ENCODE measurements at regions not wholly inside any gene's neighbourhood (a gene's known extent, or its start where the extent isn't known, plus 50 kb on each side); places are given as distances from the start of the nearest gene placed in this dataset.

GRCh38 chr2:12928775-12929401 is 212.2 kb downstream of the TRIB2 start:
- no peak overlapping the region for H3K14ac ChIP-seq (ENCODE audit: insufficient read depth, low read length)
- H3K79me1 ChIP-seq (ENCODE audit: insufficient read depth, low read depth, low read length, poor library complexity, severe bottlenecking): no peaks in the 10 kb centered on the region
- H3K4ac ChIP-seq (ENCODE audit: low read depth, low read length): no peak overlapping the region
- H2BK5ac ChIP-seq (ENCODE audit: insufficient read length, low read length): no peak overlapping the region
- H2BK120ac ChIP-seq (ENCODE audit: low read depth, low read length, poor library complexity, severe bottlenecking): no peak overlapping the region
- peak overlapping the region; percentile 25 for H3K4me2 ChIP-seq (ENCODE audit: insufficient read depth, insufficient read length, low read length)
- no peaks in the 10 kb centered on the region for H3K23me2 ChIP-seq (ENCODE audit: insufficient read length, low read depth, low read length, poor library complexity, severe bottlenecking)
- H3K27me3 ChIP-seq (ENCODE audit: insufficient read depth, low read length): no peaks in the 10 kb centered on the region
- no peak overlapping the region for H4K8ac ChIP-seq (replicated peaks; ENCODE audit: insufficient read length, low read depth, low read length)
- Mint-ChIP-seq H3K27me3 (ENCODE audit: low read depth) (no peaks in the 10 kb centered on the region), H3K4me3 (no peak overlapping the region; a peak in 2 of 5 replicates), H3K9me3 (peaks cover 0 to 3% of the 10 kb centered on the region in 2 experiments; a peak in 3 of 5 replicates), H3K36me3 (ENCODE audit: insufficient read depth in 1 of 3, low read depth in 3 of 3) (peaks cover 0 to 2% (median 0%) of the 10 kb centered on the region in 3 experiments; a peak in 3 of 7 replicates), H3K27ac (peak overlapping the region in 1 of 3 experiments; percentile 13; a peak in 1 of 7 replicates), H3K4me1 (peaks cover 22 to 23% of the 10 kb centered on the region in 2 experiments)
- no peak overlapping the region for H4K91ac ChIP-seq (ENCODE audit: insufficient read length, low read depth, low read length)
- H2AK5ac ChIP-seq (ENCODE audit: insufficient read length, low read length): no peak overlapping the region
- H3K27ac ChIP-seq (ENCODE audit: insufficient read length, low read depth, low read length): no peak overlapping the region
- WGBS (ENCODE audit: extremely low coverage, insufficient read length, low lambda C conversion rate): no CpG with 5 or more reads among the region's 4 CpGs
- no peak overlapping the region for H3K56ac ChIP-seq (ENCODE audit: insufficient read length, low read depth, low read length)
- H3K18ac ChIP-seq (ENCODE audit: insufficient read length, low read depth, low read length): no peak overlapping the region
- no peak overlapping the region for H2BK20ac ChIP-seq (ENCODE audit: low read depth, low read length, poor library complexity, severe bottlenecking)
- no peaks in the 10 kb centered on the region for H3K9me3 ChIP-seq (ENCODE audit: control insufficient read depth, low read depth, low read length)
- TF ChIP-seq, protein P1, sequence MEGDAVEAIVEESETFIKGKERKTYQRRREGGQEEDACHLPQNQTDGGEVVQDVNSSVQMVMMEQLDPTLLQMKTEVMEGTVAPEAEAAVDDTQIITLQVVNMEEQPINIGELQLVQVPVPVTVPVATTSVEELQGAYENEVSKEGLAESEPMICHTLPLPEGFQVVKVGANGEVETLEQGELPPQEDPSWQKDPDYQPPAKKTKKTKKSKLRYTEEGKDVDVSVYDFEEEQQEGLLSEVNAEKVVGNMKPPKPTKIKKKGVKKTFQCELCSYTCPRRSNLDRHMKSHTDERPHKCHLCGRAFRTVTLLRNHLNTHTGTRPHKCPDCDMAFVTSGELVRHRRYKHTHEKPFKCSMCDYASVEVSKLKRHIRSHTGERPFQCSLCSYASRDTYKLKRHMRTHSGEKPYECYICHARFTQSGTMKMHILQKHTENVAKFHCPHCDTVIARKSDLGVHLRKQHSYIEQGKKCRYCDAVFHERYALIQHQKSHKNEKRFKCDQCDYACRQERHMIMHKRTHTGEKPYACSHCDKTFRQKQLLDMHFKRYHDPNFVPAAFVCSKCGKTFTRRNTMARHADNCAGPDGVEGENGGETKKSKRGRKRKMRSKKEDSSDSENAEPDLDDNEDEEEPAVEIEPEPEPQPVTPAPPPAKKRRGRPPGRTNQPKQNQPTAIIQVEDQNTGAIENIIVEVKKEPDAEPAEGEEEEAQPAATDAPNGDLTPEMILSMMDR (conservative IDR thresholded peaks at IDR 0.05): no peak
- H4K5ac ChIP-seq (ENCODE audit: insufficient read length, low read depth, low read length): no peak overlapping the region
- no peak overlapping the region for H3T11ph ChIP-seq (ENCODE audit: low read length)
- no peak overlapping the region for H2AFZ ChIP-seq (ENCODE audit: low read length)
- H3K79me2 ChIP-seq (ENCODE audit: insufficient read depth, low read length): no peaks in the 10 kb centered on the region
- H2BK12ac ChIP-seq (ENCODE audit: insufficient read length, low read depth, low read length): no peak overlapping the region
- H3K9ac ChIP-seq (ENCODE audit: extremely low read depth, insufficient read length, low read length): no peak overlapping the region
- DNase-seq: no peak
- no peaks in the 10 kb centered on the region for H4K20me1 ChIP-seq (ENCODE audit: control insufficient read depth, insufficient read depth, insufficient read length)
- H3K23ac ChIP-seq (ENCODE audit: insufficient read length, low read depth, low read length): no peak overlapping the region
- peaks cover 13% of the 10 kb centered on the region; the same call in 1 of the 2 replicates for H3K4me1 ChIP-seq (ENCODE audit: insufficient read depth, low read length)
- no peak overlapping the region for H2BK15ac ChIP-seq (ENCODE audit: low read depth, low read length)
